Effector memory CD4-positive, alpha-beta T cell (primary cell): ENCODE measurements at regions not wholly inside any gene's neighbourhood (a gene's known extent, or its start where the extent isn't known, plus 50 kb on each side); places are given as distances from the start of the nearest gene placed in this dataset.

Experiments used
- DNase-seq, 3 donors: peaks; one replicate each; pipeline ENCODE4 v3.0.0-alpha.2; 2020
- H3K27ac ChIP-seq: 2 replicates; pipeline ENCODE4 v1.7.0; 2013; ENCODE audit warnings: mild to moderate bottlenecking, low read length, moderate library complexity; ENCODE audit not compliant: insufficient read depth, poor library complexity, severe bottlenecking
- H3K27me3 ChIP-seq: replicated peaks from 2 replicates; pipeline ENCODE4 v1.7.0; 2013; ENCODE audit warnings: mild to moderate bottlenecking, low read length; ENCODE audit not compliant: insufficient read depth, control insufficient read depth, poor library complexity, severe bottlenecking
- H3K36me3 ChIP-seq: 2 replicates; pipeline ENCODE4 v1.7.0; 2013; ENCODE audit warnings: mild to moderate bottlenecking, low read length, moderate library complexity; ENCODE audit not compliant: control insufficient read depth, insufficient read depth
- H3K4me1 ChIP-seq: 2 replicates; pipeline ENCODE4 v1.7.0; 2013; ENCODE audit warnings: low read length, mild to moderate bottlenecking; ENCODE audit not compliant: control insufficient read depth, insufficient read depth, poor library complexity, severe bottlenecking
- H3K4me3 ChIP-seq: 2 replicates; pipeline ENCODE4 v1.7.0; 2013; ENCODE audit warnings: low read length, low read depth, mild to moderate bottlenecking; ENCODE audit not compliant: insufficient read depth, poor library complexity, severe bottlenecking
- H3K9me3 ChIP-seq: 2 replicates; pipeline ENCODE4 v1.7.0; 2013; ENCODE audit warnings: mild to moderate bottlenecking, low read length, moderate library complexity; ENCODE audit not compliant: control insufficient read depth

DNA sequence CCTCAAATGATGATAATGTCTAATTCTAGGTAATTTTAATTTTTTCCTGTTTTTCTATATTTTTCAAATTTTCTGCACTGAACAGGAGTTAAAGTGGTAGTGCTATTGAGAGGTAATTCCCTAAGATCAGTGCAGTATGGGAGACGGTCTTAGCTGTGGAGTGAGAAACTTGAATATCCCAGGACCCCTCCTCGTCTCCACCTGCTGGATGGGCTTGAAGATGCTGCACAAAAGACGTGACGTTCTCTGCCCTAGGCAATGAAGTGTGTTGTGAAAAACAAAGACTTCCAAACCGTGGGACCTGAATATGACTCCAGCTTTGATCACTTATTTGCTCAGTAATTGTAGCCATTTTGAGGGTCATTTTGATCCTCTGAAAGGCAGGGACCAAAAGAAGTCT is 298.1 kb downstream of the VRK1 start:
- Histone ChIP-seq H3K9me3 (no peaks in the 10 kb centered on the region), H3K36me3 (no peaks in the 10 kb centered on the region), H3K27me3 (no peaks in the 10 kb centered on the region), H3K4me3 (no peak overlapping the region), H3K27ac (no peak overlapping the region), H3K4me1 (no peaks in the 10 kb centered on the region)
- no peak for DNase-seq

DNA sequence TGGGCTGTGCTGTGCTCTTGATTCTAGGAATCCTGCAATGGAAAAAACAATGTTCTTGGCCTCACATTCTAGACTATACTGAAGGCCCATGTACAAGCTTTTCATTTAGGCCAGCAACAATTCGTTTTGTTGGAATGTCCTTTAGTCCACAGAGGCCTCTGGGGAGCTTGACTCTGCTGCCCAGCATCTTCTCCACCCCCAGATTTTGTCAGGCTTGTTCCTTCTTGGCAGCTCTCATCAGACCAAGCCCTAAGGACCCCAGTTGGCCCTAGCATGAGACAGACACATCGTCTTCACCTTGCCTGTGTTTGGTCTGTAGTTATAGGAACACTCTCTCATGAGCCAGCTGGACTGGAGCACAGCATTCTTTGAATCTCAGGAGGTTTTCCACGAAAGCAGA is 300.1 kb downstream of the VRK1 start:
- H3K27me3 ChIP-seq, result peaks cover 3% of the 10 kb centered on the region
- H3K27ac ChIP-seq, result no peak overlapping the region
- no peak for DNase-seq
- H3K36me3 ChIP-seq, result no peaks in the 10 kb centered on the region
- H3K9me3 ChIP-seq, result no peaks in the 10 kb centered on the region
- no peaks in the 10 kb centered on the region for H3K4me1 ChIP-seq
- H3K4me3 ChIP-seq, result no peak overlapping the region

DNA sequence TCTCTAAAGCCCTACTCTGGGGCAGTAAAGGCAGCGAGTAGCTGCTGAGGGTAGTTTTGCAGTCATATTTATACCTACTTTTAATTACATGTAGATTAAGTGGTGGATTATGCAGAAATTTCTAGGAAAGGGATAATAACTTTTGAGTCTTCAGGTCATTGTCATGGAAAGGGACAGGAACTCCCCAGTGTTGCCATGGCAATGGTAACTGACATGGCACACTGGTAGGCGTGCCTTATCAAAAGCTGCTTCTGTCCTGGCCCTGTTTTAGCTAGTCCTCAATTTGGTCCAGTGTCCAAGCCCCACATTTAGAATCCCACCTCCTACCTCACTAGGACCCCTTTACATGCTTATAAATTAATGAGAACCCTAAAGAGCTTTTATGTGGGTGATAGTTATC is 303.1 kb downstream of the VRK1 start:
- no peaks in the 10 kb centered on the region for H3K36me3 ChIP-seq
- no peak overlapping the region for H3K4me3 ChIP-seq
- no peaks in the 10 kb centered on the region for H3K4me1 ChIP-seq
- no peak overlapping the region for H3K27ac ChIP-seq
- DNase-seq, result no peak
- H3K27me3 ChIP-seq, result peaks cover 3% of the 10 kb centered on the region
- no peaks in the 10 kb centered on the region for H3K9me3 ChIP-seq

DNA sequence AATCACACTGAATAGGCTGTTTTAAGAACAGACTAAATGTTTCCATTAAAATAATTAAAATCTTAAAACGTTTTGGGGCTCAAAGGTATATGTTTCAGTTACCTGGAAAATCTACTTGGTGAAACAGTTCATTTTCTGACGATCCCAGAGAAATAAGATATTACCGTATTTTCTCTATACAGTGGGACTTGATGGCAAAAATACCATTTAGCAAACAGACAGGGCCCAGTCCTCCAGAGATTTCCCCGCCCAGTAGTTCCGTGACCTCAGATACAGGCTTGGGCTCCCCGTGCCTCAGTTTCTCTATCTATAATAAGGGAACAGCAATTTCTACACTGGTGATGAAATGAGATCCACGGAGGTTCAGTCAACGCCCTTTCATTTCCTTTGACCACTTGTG is 304.4 kb downstream of the VRK1 start:
- Histone ChIP-seq H3K4me1 (no peaks in the 10 kb centered on the region), H3K4me3 (no peak overlapping the region), H3K36me3 (no peaks in the 10 kb centered on the region), H3K27me3 (peaks cover 3% of the 10 kb centered on the region), H3K9me3 (no peaks in the 10 kb centered on the region), H3K27ac (no peak overlapping the region)
- no peak for DNase-seq

DNA sequence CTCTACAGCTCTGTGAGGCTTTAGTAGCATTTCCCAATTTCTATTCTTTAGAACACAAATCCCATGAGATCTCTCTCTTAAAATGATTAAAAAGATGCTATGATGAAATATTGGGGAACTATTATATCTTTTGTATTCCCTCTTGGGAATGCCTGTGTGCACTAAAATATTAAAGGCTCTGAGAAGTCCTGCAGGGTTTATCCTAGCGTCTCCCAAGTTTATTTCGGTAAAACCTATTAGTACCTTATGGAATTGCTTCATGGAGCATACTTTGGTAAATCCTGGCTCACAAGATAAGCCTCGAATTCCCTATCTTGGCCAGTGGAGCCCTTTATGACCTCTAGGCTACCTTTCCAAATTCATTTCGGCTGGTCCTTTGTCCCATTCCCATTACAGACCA is 306.8 kb downstream of the VRK1 start:
- H3K4me3 ChIP-seq, result no peak overlapping the region
- no peaks in the 10 kb centered on the region for H3K4me1 ChIP-seq
- H3K9me3 ChIP-seq, result no peaks in the 10 kb centered on the region
- no peaks in the 10 kb centered on the region for H3K36me3 ChIP-seq
- peaks cover 3% of the 10 kb centered on the region for H3K27me3 ChIP-seq
- H3K27ac ChIP-seq, result no peak overlapping the region
- no peak for DNase-seq

DNA sequence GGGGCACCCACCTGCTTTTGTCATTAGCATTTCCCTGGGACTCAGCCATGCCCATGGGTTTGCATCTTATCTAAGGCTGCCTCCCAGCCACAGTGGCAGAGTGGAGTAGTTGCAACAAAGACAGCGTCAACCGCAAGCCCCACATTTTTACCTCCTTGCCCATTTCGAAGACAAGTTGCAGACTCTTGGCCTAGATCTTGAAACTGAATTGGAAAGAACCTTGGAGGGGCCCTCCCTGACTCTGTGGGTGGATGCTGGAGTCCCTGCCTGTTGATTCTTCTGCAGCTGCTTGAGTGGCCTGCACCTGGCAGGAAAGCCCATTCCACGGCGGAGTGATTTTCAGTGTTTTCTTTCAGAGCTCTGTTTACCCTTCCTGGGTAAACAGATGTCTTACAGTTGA is 309.0 kb downstream of the VRK1 start:
- Histone ChIP-seq H3K27me3 (peaks cover 3% of the 10 kb centered on the region), H3K9me3 (peaks cover 3% of the 10 kb centered on the region), H3K27ac (no peak overlapping the region), H3K4me1 (no peaks in the 10 kb centered on the region), H3K4me3 (no peak overlapping the region), H3K36me3 (no peaks in the 10 kb centered on the region)
- DNase-seq, result no peak

DNA sequence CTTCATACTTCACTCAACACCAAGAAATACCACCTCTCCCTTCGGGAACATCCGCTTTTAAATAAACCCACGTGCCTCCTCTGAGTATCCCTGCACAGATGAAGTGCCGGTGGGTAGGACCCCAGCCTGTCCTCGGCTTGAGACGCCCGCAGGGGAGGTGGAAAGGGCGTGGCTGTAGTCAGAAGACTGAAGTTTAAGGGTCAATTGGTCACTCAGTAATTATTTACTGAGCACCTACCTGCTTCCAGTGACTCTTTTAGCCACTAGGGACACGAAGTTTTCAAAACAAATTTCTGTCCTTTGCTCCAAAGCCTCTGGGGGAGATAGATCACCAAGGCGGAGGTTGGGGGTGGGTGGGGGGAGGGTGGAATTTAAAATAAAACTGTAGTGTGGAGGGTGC is 309.4 kb downstream of the VRK1 start:
- Histone ChIP-seq H3K27ac (no peak overlapping the region), H3K27me3 (peaks cover 3% of the 10 kb centered on the region)

DNA sequence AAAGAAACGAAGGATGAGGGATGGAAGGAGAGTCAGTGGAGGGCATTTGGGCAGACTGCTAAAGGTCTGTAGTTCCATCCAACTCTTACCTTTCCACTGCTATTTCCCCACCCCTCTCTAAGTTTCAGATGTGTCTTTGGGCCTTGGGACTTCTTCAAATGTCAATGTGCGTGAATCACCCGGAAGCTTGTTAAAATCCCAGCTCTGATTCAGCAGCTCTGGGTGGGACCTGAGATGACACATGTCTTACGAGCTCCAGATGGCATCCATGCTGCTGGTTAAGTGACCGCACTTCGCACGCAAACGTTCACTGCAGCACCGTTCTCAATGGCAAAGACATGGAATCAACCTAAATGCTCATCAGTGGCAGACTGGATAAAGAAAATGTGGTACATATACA is 309.9 kb downstream of the VRK1 start:
- H3K9me3 ChIP-seq, result peaks cover 3% of the 10 kb centered on the region
- no peak for DNase-seq
- peaks cover 3% of the 10 kb centered on the region for H3K27me3 ChIP-seq
- H3K4me1 ChIP-seq, result no peaks in the 10 kb centered on the region
- H3K27ac ChIP-seq, result no peak overlapping the region
- H3K4me3 ChIP-seq, result no peak overlapping the region
- no peaks in the 10 kb centered on the region for H3K36me3 ChIP-seq

More for the DNA sequence above, 309.4 kb downstream of the VRK1 start:
- Histone ChIP-seq H3K36me3 (no peaks in the 10 kb centered on the region), H3K4me1 (no peaks in the 10 kb centered on the region), H3K9me3 (peaks cover 3% of the 10 kb centered on the region), H3K4me3 (no peak overlapping the region)
- no peak for DNase-seq

DNA sequence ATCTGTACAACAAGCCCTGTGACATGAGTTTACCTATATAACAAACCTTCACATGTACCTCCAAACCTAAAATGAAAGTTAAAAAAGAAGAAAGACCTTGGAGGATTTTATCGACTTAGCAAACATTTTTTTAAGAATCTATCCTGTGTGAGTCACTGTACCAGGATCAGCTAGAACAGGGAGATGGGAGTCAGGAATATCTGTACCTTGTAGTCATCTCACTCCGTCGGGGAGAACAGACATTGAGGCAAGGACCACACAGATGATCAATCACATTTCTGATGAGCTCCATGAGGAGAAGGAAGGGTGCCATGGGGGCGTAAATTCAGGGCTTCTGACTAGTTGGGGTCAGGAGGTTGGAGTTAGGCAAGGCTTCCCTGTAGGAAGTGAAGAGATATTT is 310.6 kb downstream of the VRK1 start:
- Histone ChIP-seq H3K36me3 (no peaks in the 10 kb centered on the region), H3K27me3 (peaks cover 3% of the 10 kb centered on the region), H3K27ac (no peak overlapping the region), H3K4me1 (no peaks in the 10 kb centered on the region), H3K4me3 (no peak overlapping the region), H3K9me3 (peaks cover 3% of the 10 kb centered on the region)
- no peak for DNase-seq

DNA sequence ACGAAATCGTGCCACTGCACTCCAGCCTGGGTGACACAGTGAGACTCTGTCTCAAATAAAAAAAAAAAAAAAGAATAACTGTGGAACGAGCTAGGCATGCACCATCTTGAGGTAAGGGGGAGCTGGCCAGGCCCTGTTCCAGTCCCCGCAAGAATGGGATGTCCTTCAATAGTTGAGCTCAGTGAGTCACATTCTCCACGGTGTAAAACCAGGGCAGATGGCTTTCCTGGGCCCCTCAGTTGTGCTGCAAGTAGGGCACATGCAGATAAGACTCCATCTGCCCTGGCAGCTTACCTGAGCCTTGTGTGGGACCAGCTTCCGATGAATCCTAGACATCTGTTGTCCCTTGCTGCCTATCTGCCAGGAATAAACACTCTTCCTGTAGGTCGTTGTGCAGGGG is 312.1 kb downstream of the VRK1 start:
- DNase-seq, result no peak
- H3K4me1 ChIP-seq, result no peaks in the 10 kb centered on the region
- H3K27ac ChIP-seq, result no peak overlapping the region
- peaks cover 3% of the 10 kb centered on the region for H3K9me3 ChIP-seq
- no peaks in the 10 kb centered on the region for H3K36me3 ChIP-seq
- peaks cover 3% of the 10 kb centered on the region for H3K27me3 ChIP-seq
- H3K4me3 ChIP-seq, result no peak overlapping the region

DNA sequence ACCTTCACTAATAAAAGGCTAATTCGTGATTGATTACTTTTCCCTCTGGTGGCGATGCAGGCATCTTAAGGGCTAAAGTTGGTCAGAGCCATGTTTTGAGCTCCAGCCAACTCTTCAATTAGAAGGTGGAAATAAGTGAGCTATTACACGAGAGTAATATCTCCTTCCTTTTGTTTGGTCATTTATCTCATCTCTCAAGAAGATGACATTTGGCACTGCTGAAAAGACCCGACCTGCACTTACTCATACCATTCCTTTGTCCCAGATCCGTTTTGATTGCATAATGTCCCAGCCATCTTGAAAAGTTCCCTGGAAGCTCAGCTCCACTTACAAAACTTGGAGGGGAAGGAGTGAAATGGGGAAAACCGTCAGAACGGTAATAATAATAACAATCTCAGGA is 316.2 kb downstream of the VRK1 start:
- Histone ChIP-seq H3K36me3 (no peaks in the 10 kb centered on the region), H3K4me1 (no peaks in the 10 kb centered on the region), H3K27ac (no peak overlapping the region), H3K9me3 (peaks cover 3% of the 10 kb centered on the region), H3K27me3 (peaks cover 3% of the 10 kb centered on the region), H3K4me3 (no peak overlapping the region)
- DNase-seq, result no peak
